Natural killer cell treated with Interleukin-12 subunit alpha and Interleukin-12 subunit beta and Interleukin-15 and Interleukin-18, amount 100 ng/mL, for 72 hours (primary cell): ENCODE measurements at regions not wholly inside any gene's neighbourhood (a gene's known extent, or its start where the extent isn't known, plus 50 kb on each side); places are given as distances from the start of the nearest gene placed in this dataset.

Experiments used
- ATAC-seq, 2 donors: fragments of 150-1000 bp; cut with Tn5 transposase in 1 of 2; sonication (Bioruptor Pico), chemical (Tn5 transposase) in 1 of 2; 2 replicates each; pipeline ENCODE4 v1.10.0; 2021
- DNase-seq: peaks from one replicate; pipeline ENCODE4 v3.0.0; 2022; ENCODE audit warnings: low spot score
- H3K27ac Mint-ChIP-seq, 2 donors: 1 replicate in 1 of 2; 2 replicates in 1 of 2; pipeline ENCODE4 v1.8.0; 2022; ENCODE audit warnings: mixed read lengths in 2 of 2, mild to moderate bottlenecking in 1 of 2, moderate library complexity in 1 of 2
- H3K27me3 Mint-ChIP-seq, 2 donors: 1 replicate in 1 of 2; 2 replicates in 1 of 2; pipeline ENCODE4 v1.8.0; 2022; ENCODE audit warnings: mixed read lengths in 2 of 2
- H3K36me3 Mint-ChIP-seq: one replicate; pipeline ENCODE4 v1.8.0; 2022; ENCODE audit warnings: mixed read lengths
- H3K4me1 Mint-ChIP-seq, 2 donors: 1 replicate in 1 of 2; 2 replicates in 1 of 2; pipeline ENCODE4 v1.8.0; 2022; ENCODE audit warnings: low read depth in 2 of 2, mixed read lengths in 2 of 2, mild to moderate bottlenecking in 1 of 2
- H3K4me3 Mint-ChIP-seq: one replicate; pipeline ENCODE4 v1.8.0; 2022; ENCODE audit warnings: mixed read lengths
- H3K9me3 Mint-ChIP-seq: 2 replicates; pipeline ENCODE4 v1.8.0; 2022; ENCODE audit warnings: mixed read lengths

GRCh38 chr18:79622004-79622403 is 57.6 kb upstream of the CTDP1 start:
- H3K4me1 Mint-ChIP-seq, result no peaks in the 10 kb centered on the region

GRCh38 chr18:79624356-79625170 is 55.0 kb upstream of the CTDP1 start:
- DNase-seq (no peak), ATAC-seq (no peak)
- no peaks in the 10 kb centered on the region for H3K9me3 Mint-ChIP-seq
- H3K27ac Mint-ChIP-seq, result no peak overlapping the region
- peaks cover 18 to 28% of the 10 kb centered on the region in 2 donors for H3K27me3 Mint-ChIP-seq
- no peaks in the 10 kb centered on the region for H3K4me1 Mint-ChIP-seq
- H3K36me3 Mint-ChIP-seq, result no peaks in the 10 kb centered on the region
- H3K4me3 Mint-ChIP-seq, result no peak overlapping the region

More at GRCh38 chr18:79622004-79622403, 57.6 kb upstream of the CTDP1 start:
- no peak overlapping the region for H3K4me3 Mint-ChIP-seq
- DNase-seq (no peak), ATAC-seq (no peak)
- H3K27ac Mint-ChIP-seq, result no peak overlapping the region
- no peaks in the 10 kb centered on the region for H3K36me3 Mint-ChIP-seq
- peaks cover 9 to 14% of the 10 kb centered on the region in 2 donors for H3K27me3 Mint-ChIP-seq
- no peaks in the 10 kb centered on the region for H3K9me3 Mint-ChIP-seq

- Mint-ChIP-seq H3K36me3 (no peaks in the 10 kb centered on the region), H3K27ac (no peak overlapping the region), H3K4me1 (no peaks in the 10 kb centered on the region), H3K4me3 (no peak overlapping the region), H3K9me3 (no peaks in the 10 kb centered on the region), H3K27me3 (peaks cover 18 to 28% of the 10 kb centered on the region in 2 donors)
- DNase-seq (no peak), ATAC-seq (no peak)
These were observed 54.2 kb upstream of the CTDP1 start for GRCh38 chr18:79625195-79625923.

GRCh38 chr18:79625924-79626561 is 53.6 kb upstream of the CTDP1 start:
- H3K4me3 Mint-ChIP-seq, result no peak overlapping the region
- H3K36me3 Mint-ChIP-seq, result no peaks in the 10 kb centered on the region
- H3K9me3 Mint-ChIP-seq, result peaks cover 2% of the 10 kb centered on the region
- no peak overlapping the region for H3K27ac Mint-ChIP-seq
- peaks cover 4 to 5% of the 10 kb centered on the region in 2 donors for H3K4me1 Mint-ChIP-seq
- peaks cover 22 to 28% of the 10 kb centered on the region in 2 donors for H3K27me3 Mint-ChIP-seq
- no peak for ATAC-seq
- no peak for DNase-seq

GRCh38 chr18:79626905-79627749 is 52.5 kb upstream of the CTDP1 start:
- H3K9me3 Mint-ChIP-seq, result peaks cover 6% of the 10 kb centered on the region
- ATAC-seq (no peak), DNase-seq (no peak)
- H3K27ac Mint-ChIP-seq, result no peak overlapping the region
- peaks cover 13 to 14% of the 10 kb centered on the region in 2 donors for H3K4me1 Mint-ChIP-seq
- no peaks in the 10 kb centered on the region for H3K36me3 Mint-ChIP-seq
- H3K27me3 Mint-ChIP-seq, result peaks cover 26 to 28% of the 10 kb centered on the region in 2 donors
- H3K4me3 Mint-ChIP-seq, result no peak overlapping the region

- no peak overlapping the region for H3K27ac Mint-ChIP-seq
- no peak overlapping the region for H3K4me3 Mint-ChIP-seq
- DNase-seq, result no peak
- peaks cover 26 to 28% of the 10 kb centered on the region in 2 donors for H3K27me3 Mint-ChIP-seq
- no peaks in the 10 kb centered on the region for H3K36me3 Mint-ChIP-seq
- H3K9me3 Mint-ChIP-seq, result peaks cover 6% of the 10 kb centered on the region
- peaks cover 15 to 17% of the 10 kb centered on the region in 2 donors for H3K4me1 Mint-ChIP-seq
- no peak for ATAC-seq
These were observed 51.8 kb upstream of the CTDP1 start for GRCh38 chr18:79627750-79628294.

GRCh38 chr18:79628416-79629248 is 51.0 kb upstream of the CTDP1 start:
- H3K4me3 Mint-ChIP-seq, result no peak overlapping the region
- ATAC-seq, result no peak
- H3K27ac Mint-ChIP-seq, result no peak overlapping the region

GRCh38 chr18:79629249-79629558 is 50.4 kb upstream of the CTDP1 start:
- ATAC-seq (no peak), DNase-seq (no peak)
- Mint-ChIP-seq H3K4me3 (no peak overlapping the region), H3K4me1 (peaks cover 21 to 25% of the 10 kb centered on the region in 2 donors), H3K27ac (no peak overlapping the region), H3K36me3 (no peaks in the 10 kb centered on the region), H3K9me3 (peaks cover 13% of the 10 kb centered on the region), H3K27me3 (peaks cover 24 to 26% of the 10 kb centered on the region in 2 donors)

More at GRCh38 chr18:79628416-79629248, 51.0 kb upstream of the CTDP1 start:
- Mint-ChIP-seq H3K4me1 (peaks cover 19 to 20% of the 10 kb centered on the region in 2 donors), H3K9me3 (peaks cover 9% of the 10 kb centered on the region), H3K36me3 (no peaks in the 10 kb centered on the region), H3K27me3 (peaks cover 26 to 28% of the 10 kb centered on the region in 2 donors)
- DNase-seq, result no peak

- no peaks in the 10 kb centered on the region for H3K36me3 Mint-ChIP-seq
- ATAC-seq (no peak), DNase-seq (no peak)
- H3K27me3 Mint-ChIP-seq, result peaks cover 21 to 26% of the 10 kb centered on the region in 2 donors
- H3K4me3 Mint-ChIP-seq, result no peak overlapping the region
- peaks cover 21 to 25% of the 10 kb centered on the region in 2 donors for H3K4me1 Mint-ChIP-seq
- H3K9me3 Mint-ChIP-seq, result peaks cover 13% of the 10 kb centered on the region
- H3K27ac Mint-ChIP-seq, result no peak overlapping the region
These were observed 50.0 kb upstream of the CTDP1 start for GRCh38 chr18:79629606-79630005.
